ENCODE measurements at regions not wholly inside any gene's neighbourhood (a gene's known extent, or its start where the extent isn't known, plus 50 kb on each side); places are given as distances from the start of the nearest gene placed in this dataset.

DNA sequence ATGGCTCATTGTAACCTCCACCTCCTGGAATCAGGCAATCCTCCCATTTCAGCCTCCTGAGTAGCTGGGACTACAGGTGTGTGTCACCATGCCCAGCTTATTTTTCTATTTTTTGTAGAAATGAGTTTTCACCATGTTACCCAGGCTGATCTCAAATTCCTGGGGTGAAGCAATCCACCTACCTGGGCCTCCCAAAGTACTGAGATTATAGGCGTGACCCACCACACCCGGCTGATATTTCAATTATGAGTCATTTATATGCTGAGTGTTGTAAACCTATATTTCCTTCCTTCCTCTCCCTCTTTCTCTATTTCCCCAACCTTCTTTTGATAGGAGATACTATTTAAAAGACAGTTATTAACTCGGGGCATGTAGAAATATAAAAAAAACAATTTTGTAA, 469.6 kb upstream of the ID2 start:
- Histone ChIP-seq H3K4me3 (ENCODE audit: low read depth, low read length, poor library complexity, severe bottlenecking) (no peak overlapping the region), H3K9me3 (ENCODE audit: low read depth, low read length, poor library complexity, severe bottlenecking) (peaks cover 12% of the 10 kb centered on the region), H3K27me3 (replicated peaks; ENCODE audit: insufficient read depth, low read depth, low read length, poor library complexity) (no peaks in the 10 kb centered on the region), H3K27ac (ENCODE audit: low read depth, low read length, poor library complexity, severe bottlenecking) (no peak overlapping the region), H3K4me1 (ENCODE audit: insufficient read depth, low read length, poor library complexity, severe bottlenecking) (no peaks in the 10 kb centered on the region), H3K36me3 (ENCODE audit: insufficient read depth, low read length, poor library complexity, severe bottlenecking) (no peaks in the 10 kb centered on the region)
- ChIA-PET POLR2A (ENCODE audit: low non-redundant PET) (no interaction called here), CTCF (no interaction called here)
- intact Hi-C loops (cut with micrococcal nuclease; ENCODE audit: unreplicated experiment), result no loop called here
- no TSS peak for BruUV-seq (replicated peaks)
- no peak for TF ChIP-seq EZH2 (IDR thresholded peaks at IDR 0.05; ENCODE audit: borderline replicate concordance, low read depth, low read length, poor library complexity, severe bottlenecking)
- TF ChIP-seq, protein P1, sequence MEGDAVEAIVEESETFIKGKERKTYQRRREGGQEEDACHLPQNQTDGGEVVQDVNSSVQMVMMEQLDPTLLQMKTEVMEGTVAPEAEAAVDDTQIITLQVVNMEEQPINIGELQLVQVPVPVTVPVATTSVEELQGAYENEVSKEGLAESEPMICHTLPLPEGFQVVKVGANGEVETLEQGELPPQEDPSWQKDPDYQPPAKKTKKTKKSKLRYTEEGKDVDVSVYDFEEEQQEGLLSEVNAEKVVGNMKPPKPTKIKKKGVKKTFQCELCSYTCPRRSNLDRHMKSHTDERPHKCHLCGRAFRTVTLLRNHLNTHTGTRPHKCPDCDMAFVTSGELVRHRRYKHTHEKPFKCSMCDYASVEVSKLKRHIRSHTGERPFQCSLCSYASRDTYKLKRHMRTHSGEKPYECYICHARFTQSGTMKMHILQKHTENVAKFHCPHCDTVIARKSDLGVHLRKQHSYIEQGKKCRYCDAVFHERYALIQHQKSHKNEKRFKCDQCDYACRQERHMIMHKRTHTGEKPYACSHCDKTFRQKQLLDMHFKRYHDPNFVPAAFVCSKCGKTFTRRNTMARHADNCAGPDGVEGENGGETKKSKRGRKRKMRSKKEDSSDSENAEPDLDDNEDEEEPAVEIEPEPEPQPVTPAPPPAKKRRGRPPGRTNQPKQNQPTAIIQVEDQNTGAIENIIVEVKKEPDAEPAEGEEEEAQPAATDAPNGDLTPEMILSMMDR (conservative IDR thresholded peaks at IDR 0.05; ENCODE audit: low read depth, low read length), result no peak
- DNase-seq (ENCODE audit: low spot score), result no peak

DNA sequence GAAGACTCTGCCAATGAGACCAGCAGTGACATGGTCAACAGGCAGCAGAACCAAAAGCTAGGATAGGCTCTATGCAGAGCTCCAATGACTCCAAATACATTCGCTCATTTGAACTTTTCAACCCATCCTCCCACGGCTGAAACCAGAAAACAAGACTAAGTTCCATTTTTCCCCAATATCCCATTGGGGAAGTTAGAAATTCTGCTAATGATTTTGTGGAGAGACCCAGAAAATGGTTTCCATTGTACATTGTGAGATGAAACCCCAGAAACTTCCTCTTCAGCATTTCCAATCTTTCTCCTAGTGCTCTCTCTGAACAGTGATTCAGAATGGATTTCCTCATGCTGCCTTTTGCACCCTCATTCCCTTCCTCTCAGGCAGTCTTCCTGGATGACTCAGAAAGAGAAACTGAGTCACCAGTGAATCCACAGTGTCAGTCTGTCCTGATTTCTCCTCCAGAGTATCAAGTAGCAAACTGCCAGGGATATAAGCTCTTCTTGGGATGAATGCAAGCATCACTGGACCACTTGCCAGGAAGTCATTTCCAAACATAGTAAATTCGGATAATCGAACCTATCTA, 467.7 kb upstream of the ID2 start:
- no peak for DNase-seq (ENCODE audit: low spot score)
- Histone ChIP-seq H3K4me3 (ENCODE audit: low read depth, low read length, poor library complexity, severe bottlenecking) (no peak overlapping the region), H3K27ac (ENCODE audit: low read depth, low read length, poor library complexity, severe bottlenecking) (no peak overlapping the region), H3K4me1 (ENCODE audit: insufficient read depth, low read length, poor library complexity, severe bottlenecking) (no peaks in the 10 kb centered on the region), H3K27me3 (replicated peaks; ENCODE audit: insufficient read depth, low read depth, low read length, poor library complexity) (no peaks in the 10 kb centered on the region), H3K9me3 (ENCODE audit: low read depth, low read length, poor library complexity, severe bottlenecking) (peaks cover 3% of the 10 kb centered on the region), H3K36me3 (ENCODE audit: insufficient read depth, low read length, poor library complexity, severe bottlenecking) (no peaks in the 10 kb centered on the region)
- TF ChIP-seq, protein P1 (conservative IDR thresholded peaks at IDR 0.05; ENCODE audit: low read depth, low read length), result no peak
- no peak for TF ChIP-seq EZH2 (IDR thresholded peaks at IDR 0.05; ENCODE audit: borderline replicate concordance, low read depth, low read length, poor library complexity, severe bottlenecking)
- BruUV-seq (replicated peaks), result no TSS peak
- intact Hi-C loops (cut with micrococcal nuclease; ENCODE audit: unreplicated experiment), result no loop called here
- POLR2A ChIA-PET (ENCODE audit: low non-redundant PET), result no interaction called here
- CTCF ChIA-PET, result no interaction called here

- CTCF ChIA-PET, result no interaction called here
- no TSS peak for BruUV-seq (replicated peaks)
- DNase-seq (ENCODE audit: low spot score), result no peak
- no peak overlapping the region for H3K4me3 ChIP-seq (ENCODE audit: low read depth, low read length, poor library complexity, severe bottlenecking)
- no peaks in the 10 kb centered on the region for H3K36me3 ChIP-seq (ENCODE audit: insufficient read depth, low read length, poor library complexity, severe bottlenecking)
- no peak overlapping the region for H3K27ac ChIP-seq (ENCODE audit: low read depth, low read length, poor library complexity, severe bottlenecking)
- no peak for TF ChIP-seq EZH2 (IDR thresholded peaks at IDR 0.05; ENCODE audit: borderline replicate concordance, low read depth, low read length, poor library complexity, severe bottlenecking)
- TF ChIP-seq, protein P1 (conservative IDR thresholded peaks at IDR 0.05; ENCODE audit: low read depth, low read length), result no peak
- H3K4me1 ChIP-seq (ENCODE audit: insufficient read depth, low read length, poor library complexity, severe bottlenecking), result no peaks in the 10 kb centered on the region
- no peaks in the 10 kb centered on the region for H3K27me3 ChIP-seq (replicated peaks; ENCODE audit: insufficient read depth, low read depth, low read length, poor library complexity)
- POLR2A ChIA-PET (ENCODE audit: low non-redundant PET), result no interaction called here
- no peaks in the 10 kb centered on the region for H3K9me3 ChIP-seq (ENCODE audit: low read depth, low read length, poor library complexity, severe bottlenecking)
- intact Hi-C loops (cut with micrococcal nuclease; ENCODE audit: unreplicated experiment), result no loop called here
These were observed 466.5 kb upstream of the ID2 start for GRCh38 chr2:8215159-8215863.
